HepG2 (cell line): ENCODE measurements at regions not wholly inside any gene's neighbourhood (a gene's known extent, or its start where the extent isn't known, plus 50 kb on each side); places are given as distances from the start of the nearest gene placed in this dataset.

Source experiments
- ATAC-seq: fragments of 200-7000 bp; cut with Tn5 transposase; 3 replicates; pipeline ENCODE4 v1.9.1; 2020; ENCODE audit warnings: mild to moderate bottlenecking, moderate library complexity
- BruUV-seq: library from RNA; stranded (reverse); fragments of 400-500 nt; replicated peaks from 2 replicates; lab custom pipeline; 2021; lab: Mats Ljungman, UMichigan
- CTCF ChIA-PET: fragments of 300-600 bp; formaldehyde crosslinking; extraction: SDS; loops from one replicate; lab custom pipeline; 2021; ENCODE audit warnings: low total read pairs, inconsistent platforms, low intra/inter-chr PET ratio; lab: Yijun Ruan, JAX
- POLR2A ChIA-PET: fragments of 350-600 bp; sonication (Branson Sonifier 250); formaldehyde crosslinking; loops from one replicate; lab custom pipeline; 2020; ENCODE audit warnings: antibody characterized with exemption, inconsistent platforms; lab: Yijun Ruan, JAX
- DNase-seq: peaks from one replicate; pipeline ENCODE4 v3.0.0-alpha.2; 2015; ENCODE audit warnings: low spot score
- FAIRE-seq: peaks from 3 replicates; lab custom pipeline; 2011; peaks lifted over from hg19 to GRCh38; lab: Jason Lieb, UNC
- H2AFZ ChIP-seq: one replicate; pipeline ENCODE4 v1.6.1; 2011; ENCODE audit warnings: low read length, inconsistent platforms
- H3K27ac ChIP-seq: fragments of 300-600 bp; 3 replicates; pipeline ENCODE4 v1.8.0; 2011; ENCODE audit warnings: mixed run types, mild to moderate bottlenecking, mixed read lengths, low read length, inconsistent platforms; ENCODE audit not compliant: insufficient read depth; ENCODE audit errors: extremely low read length
- H3K27me3 ChIP-seq, 2 experiments: fragments of 200-600 bp in 1 of 2; 2 replicates in 1 of 2; 3 replicates in 1 of 2; pipeline versions ENCODE4 v1.6.0 to v1.8.0; 2011; ENCODE audit warnings: low read length in 2 of 2, mild to moderate bottlenecking in 2 of 2, moderate library complexity in 2 of 2, inconsistent platforms in 1 of 2; ENCODE audit not compliant: insufficient read depth in 2 of 2, control insufficient read depth in 1 of 2
- H3K36me3 ChIP-seq, 2 experiments: fragments of 200-600 bp in 1 of 2; replicated peaks in 1 of 2; 2 replicates in 1 of 2; 3 replicates in 1 of 2; pipeline versions ENCODE4 v1.5.1 to v1.8.0; 2011; ENCODE audit warnings: low read length in 2 of 2, inconsistent platforms in 1 of 2; ENCODE audit not compliant: insufficient read depth in 2 of 2, control insufficient read depth in 1 of 2
- H3K4me1 ChIP-seq: 2 replicates; pipeline ENCODE4 v1.5.1; 2012; ENCODE audit warnings: low read length, inconsistent platforms; ENCODE audit not compliant: insufficient read depth
- H3K4me2 ChIP-seq: 2 replicates; pipeline ENCODE4 v1.6.0; 2011; ENCODE audit warnings: low read depth, low read length, inconsistent platforms
- H3K4me3 ChIP-seq, 3 experiments: fragments of 200-600 bp in 1 of 3; sonication (generic), shearing (Covaris generic) in 1 of 3; replicated peaks in 1 of 3; 2 replicates each; pipeline ENCODE4 v1.5.1; 2011 to 2016; ENCODE audit warnings: low read length in 3 of 3, inconsistent platforms in 2 of 3, low read depth in 2 of 3, mild to moderate bottlenecking in 2 of 3, control low read depth in 1 of 3, mixed read lengths in 1 of 3; ENCODE audit not compliant: insufficient read depth in 1 of 3
- H3K79me2 ChIP-seq: one replicate; pipeline ENCODE4 v1.6.1; 2011; ENCODE audit warnings: low read length, inconsistent platforms; ENCODE audit not compliant: insufficient read depth
- H3K9ac ChIP-seq: 2 replicates; pipeline ENCODE4 v1.6.0; 2011; ENCODE audit warnings: mild to moderate bottlenecking, low read depth, low read length, inconsistent platforms; ENCODE audit not compliant: insufficient read depth
- H3K9me3 ChIP-seq: 2 replicates; pipeline ENCODE4 v1.5.1; 2012; ENCODE audit warnings: mild to moderate bottlenecking, low read length
- H4K20me1 ChIP-seq: 2 replicates; pipeline ENCODE4 v1.6.0; 2011; ENCODE audit warnings: inconsistent platforms, mild to moderate bottlenecking, low read length, moderate library complexity; ENCODE audit not compliant: insufficient read depth
- GFI1 ChIP-seq: sonication (generic); formaldehyde crosslinking; IDR thresholded peaks from 2 replicates; pipeline ENCODE4 v1.5.0; 2020; ENCODE audit warnings: missing genetic modification reagents, mild to moderate bottlenecking, borderline replicate concordance
- RORA ChIP-seq: sonication (generic); formaldehyde crosslinking; IDR thresholded peaks from 2 replicates; pipeline ENCODE4 v1.5.0; 2020; ENCODE audit warnings: mild to moderate bottlenecking, missing genetic modification reagents, moderate library complexity
- TCF12 ChIP-seq, 2 experiments: fragments of 450-650 bp in 1 of 2; sonication (generic) in 1 of 2; formaldehyde crosslinking in 1 of 2; IDR thresholded peaks; 2 replicates each; pipeline versions ENCODE4 v1.6.1 to v1.8.0; 2017 to 2022; ENCODE audit warnings: antibody characterized with exemption in 1 of 2, mild to moderate bottlenecking in 1 of 2, missing genetic modification reagents in 1 of 2, moderate library complexity in 1 of 2
- ZMYM4 ChIP-seq: sonication (generic); formaldehyde crosslinking; IDR thresholded peaks from 2 replicates; pipeline ENCODE4 v1.8.1; 2023; ENCODE audit warnings: mild to moderate bottlenecking, missing genetic modification reagents
- ZNF207 ChIP-seq: fragments of 450-650 bp; IDR thresholded peaks from 2 replicates; pipeline ENCODE4 v1.6.1; 2016; ENCODE audit warnings: antibody characterized with exemption, borderline replicate concordance
- ZNF660 ChIP-seq: sonication (generic); formaldehyde crosslinking; IDR thresholded peaks from 2 replicates; pipeline ENCODE4 v1.5.1; 2020; ENCODE audit warnings: mild to moderate bottlenecking, low read depth, missing genetic modification reagents, borderline replicate concordance
- ZNF746 ChIP-seq: sonication (generic); formaldehyde crosslinking; IDR thresholded peaks from 2 replicates; pipeline ENCODE4 v1.8.0; 2022; ENCODE audit warnings: mild to moderate bottlenecking, missing genetic modification reagents
- ZNF792 ChIP-seq: IDR thresholded peaks from 2 replicates; pipeline ENCODE4 v1.6.1; 2016
- WGBS: methylation state at CpG from one replicate; pipeline ENCODE4 v1.1.6; 2017; ENCODE audit warnings: low lambda C conversion rate; 5-methylcytosine and 5-hydroxymethylcytosine counted together
- in situ Hi-C: cut with HindIII; loops from 2 replicates; pipeline ENCODE4 v1.10.0; 2017; ENCODE audit warnings: low pct_unique_long_range_greater_than_20kb; ENCODE audit not compliant: extremely low pct_ligation_motif_present
- intact Hi-C: fragments of 100-400 bp; cut with micrococcal nuclease; formaldehyde crosslinking; loops from one replicate; pipeline ENCODE4 v1.10.0; 2022; ENCODE audit not compliant: unreplicated experiment
- TF ChIP-seq, protein P1 (sequence below): sonication (generic); formaldehyde crosslinking; conservative IDR thresholded peaks from 2 replicates; pipeline ENCODE4 v1.4.0; 2020; ENCODE audit warnings: mild to moderate bottlenecking, missing genetic modification reagents, moderate library complexity
- TF ChIP-seq, protein P2 (sequence below): sonication (generic); formaldehyde crosslinking; IDR thresholded peaks from 2 replicates; pipeline ENCODE4 v1.4.0; 2020; ENCODE audit warnings: missing genetic modification reagents
- TF ChIP-seq, protein P3 (sequence below): sonication (generic); formaldehyde crosslinking; IDR thresholded peaks from 2 replicates; pipeline ENCODE4 v1.4.0; 2020; ENCODE audit warnings: missing genetic modification reagents

DNA sequence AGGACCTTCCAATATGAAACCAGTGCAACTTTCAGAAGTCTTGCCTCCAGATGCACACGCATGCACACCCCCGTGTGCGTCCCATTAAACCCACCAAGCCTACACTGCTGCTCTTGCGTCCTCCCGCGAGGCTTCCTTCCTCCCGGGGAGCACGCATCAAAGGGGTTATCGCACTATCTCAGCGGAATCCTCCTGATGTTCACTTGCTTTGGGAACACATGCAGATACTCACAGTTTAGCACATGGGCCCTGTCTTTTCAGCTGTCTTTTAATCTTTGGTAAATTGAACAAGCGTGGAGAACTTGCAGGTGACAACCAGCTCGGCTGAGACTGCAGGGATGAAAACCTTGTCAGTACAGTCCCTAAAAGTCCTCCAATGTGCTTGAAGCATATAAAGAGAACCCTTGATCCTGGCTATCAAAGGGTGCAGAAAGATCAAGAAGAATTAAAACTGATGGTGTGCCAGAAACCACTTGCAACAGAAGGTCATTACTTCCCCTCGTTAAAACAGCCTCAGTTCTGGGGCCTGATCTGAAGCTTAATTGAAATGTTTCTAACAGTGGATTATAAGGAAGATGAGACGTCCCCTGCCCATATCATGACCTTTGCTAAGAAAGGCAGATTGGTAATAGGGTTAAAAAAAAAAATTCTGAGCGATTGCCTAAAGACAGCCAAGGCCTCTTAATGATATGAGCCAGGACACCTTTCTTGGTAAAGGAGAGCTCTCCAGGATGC, 149.4 kb upstream of the LMO4 start:
- DNase-seq (no peak), ATAC-seq (no peak), FAIRE-seq (no peak)
- Histone ChIP-seq H2AFZ (no peak overlapping the region), H3K4me1 (no peaks in the 10 kb centered on the region), H3K36me3 (no peaks in the 10 kb centered on the region), H4K20me1 (no peaks in the 10 kb centered on the region), H3K27ac (no peak overlapping the region), H3K79me2 (no peaks in the 10 kb centered on the region), H3K4me2 (no peak overlapping the region), H3K4me3 (no peak overlapping the region), H3K9me3 (no peaks in the 10 kb centered on the region), H3K9ac (no peak overlapping the region), H3K27me3 (peaks cover 0 to 8% of the 10 kb centered on the region in 2 experiments; a peak in 3 of 5 replicates)
- POLR2A ChIA-PET: no interaction called here
- 57% methylated on average over 15 of the region's 15 CpGs for WGBS
- intact Hi-C loops: no loop called here
- no TSS peak for BruUV-seq
- TF ChIP-seq ZNF792: no peak
- TF ChIP-seq, protein P1, sequence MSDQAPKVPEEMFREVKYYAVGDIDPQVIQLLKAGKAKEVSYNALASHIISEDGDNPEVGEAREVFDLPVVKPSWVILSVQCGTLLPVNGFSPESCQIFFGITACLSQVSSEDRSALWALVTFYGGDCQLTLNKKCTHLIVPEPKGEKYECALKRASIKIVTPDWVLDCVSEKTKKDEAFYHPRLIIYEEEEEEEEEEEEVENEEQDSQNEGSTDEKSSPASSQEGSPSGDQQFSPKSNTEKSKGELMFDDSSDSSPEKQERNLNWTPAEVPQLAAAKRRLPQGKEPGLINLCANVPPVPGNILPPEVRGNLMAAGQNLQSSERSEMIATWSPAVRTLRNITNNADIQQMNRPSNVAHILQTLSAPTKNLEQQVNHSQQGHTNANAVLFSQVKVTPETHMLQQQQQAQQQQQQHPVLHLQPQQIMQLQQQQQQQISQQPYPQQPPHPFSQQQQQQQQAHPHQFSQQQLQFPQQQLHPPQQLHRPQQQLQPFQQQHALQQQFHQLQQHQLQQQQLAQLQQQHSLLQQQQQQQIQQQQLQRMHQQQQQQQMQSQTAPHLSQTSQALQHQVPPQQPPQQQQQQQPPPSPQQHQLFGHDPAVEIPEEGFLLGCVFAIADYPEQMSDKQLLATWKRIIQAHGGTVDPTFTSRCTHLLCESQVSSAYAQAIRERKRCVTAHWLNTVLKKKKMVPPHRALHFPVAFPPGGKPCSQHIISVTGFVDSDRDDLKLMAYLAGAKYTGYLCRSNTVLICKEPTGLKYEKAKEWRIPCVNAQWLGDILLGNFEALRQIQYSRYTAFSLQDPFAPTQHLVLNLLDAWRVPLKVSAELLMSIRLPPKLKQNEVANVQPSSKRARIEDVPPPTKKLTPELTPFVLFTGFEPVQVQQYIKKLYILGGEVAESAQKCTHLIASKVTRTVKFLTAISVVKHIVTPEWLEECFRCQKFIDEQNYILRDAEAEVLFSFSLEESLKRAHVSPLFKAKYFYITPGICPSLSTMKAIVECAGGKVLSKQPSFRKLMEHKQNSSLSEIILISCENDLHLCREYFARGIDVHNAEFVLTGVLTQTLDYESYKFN: no peak
- no peak for TF ChIP-seq ZNF207
- no peak for TF ChIP-seq ZNF746 (CRISPR knock-in tag)
- no peak for TF ChIP-seq TCF12 (IDR thresholded peaks at IDR 0.05)
- TF ChIP-seq TCF12 (CRISPR knock-in tag; IDR thresholded peaks at IDR 0.05): no peak
- no peak for TF ChIP-seq ZNF660 (CRISPR knock-in tag)
- TF ChIP-seq, protein P2, sequence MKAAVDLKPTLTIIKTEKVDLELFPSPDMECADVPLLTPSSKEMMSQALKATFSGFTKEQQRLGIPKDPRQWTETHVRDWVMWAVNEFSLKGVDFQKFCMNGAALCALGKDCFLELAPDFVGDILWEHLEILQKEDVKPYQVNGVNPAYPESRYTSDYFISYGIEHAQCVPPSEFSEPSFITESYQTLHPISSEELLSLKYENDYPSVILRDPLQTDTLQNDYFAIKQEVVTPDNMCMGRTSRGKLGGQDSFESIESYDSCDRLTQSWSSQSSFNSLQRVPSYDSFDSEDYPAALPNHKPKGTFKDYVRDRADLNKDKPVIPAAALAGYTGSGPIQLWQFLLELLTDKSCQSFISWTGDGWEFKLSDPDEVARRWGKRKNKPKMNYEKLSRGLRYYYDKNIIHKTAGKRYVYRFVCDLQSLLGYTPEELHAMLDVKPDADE (CRISPR knock-in tag): no peak
- TF ChIP-seq, protein P3, sequence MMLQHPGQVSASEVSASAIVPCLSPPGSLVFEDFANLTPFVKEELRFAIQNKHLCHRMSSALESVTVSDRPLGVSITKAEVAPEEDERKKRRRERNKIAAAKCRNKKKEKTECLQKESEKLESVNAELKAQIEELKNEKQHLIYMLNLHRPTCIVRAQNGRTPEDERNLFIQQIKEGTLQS (CRISPR knock-in tag): no peak
- TF ChIP-seq GFI1 (CRISPR knock-in tag): no peak
- TF ChIP-seq RORA (CRISPR knock-in tag): no peak
- no peak for TF ChIP-seq ZMYM4
- CTCF ChIA-PET: no interaction called here
- in situ Hi-C loops: no loop called here
